Esophagus muscularis mucosa (tissue), 3 donors: ENCODE measurements at regions not wholly inside any gene's neighbourhood (a gene's known extent, or its start where the extent isn't known, plus 50 kb on each side); places are given as distances from the start of the nearest gene placed in this dataset.
"Not testable (repeated sequence)": the region's sequence is repeated elsewhere in the genome, so short reads cannot be mapped to it uniquely, and the experiment has no call there.

Experiments
- CTCF ChIP-seq, 3 experiments: fragments of 200-600 bp in 2 of 3; fragments of 450-650 bp in 1 of 3; sonication (generic) in 2 of 3; IDR thresholded peaks; one replicate each; pipeline ENCODE4 v1.5.1; 2017 to 2019; ENCODE audit warnings: antibody characterized with exemption in 3 of 3, mild to moderate bottlenecking in 2 of 3, moderate library complexity in 1 of 3
- POLR2A ChIP-seq: fragments of 450-650 bp; IDR thresholded peaks from one replicate; pipeline ENCODE4 v1.6.1; 2017; ENCODE audit warnings: antibody characterized with exemption, moderate library complexity, mild to moderate bottlenecking, low read depth
- POLR2AphosphoS5 ChIP-seq, 2 donors: sonication (generic); formaldehyde crosslinking; IDR thresholded peaks; one replicate each; pipeline ENCODE4 v1.6.1; 2017; ENCODE audit warnings: antibody characterized with exemption in 2 of 2

- not testable (repeated sequence) for TF ChIP-seq CTCF (IDR thresholded peaks at IDR 0.05); POLR2A
- TF ChIP-seq POLR2AphosphoS5 (IDR thresholded peaks at IDR 0.05): peak in 1 of 2 donors; percentile 11
These were observed 90.5 kb upstream of the METTL9 start for GRCh38 chr16:21508661-21509436.
